Ascending aorta (tissue), 2 donors: ENCODE measurements at regions not wholly inside any gene's neighbourhood (a gene's known extent, or its start where the extent isn't known, plus 50 kb on each side); places are given as distances from the start of the nearest gene placed in this dataset.

Source experiments
- DNase-seq, 2 donors: peaks; one replicate each; pipeline ENCODE4 v3.0.0-alpha.2; 2019; ENCODE audit warnings: low spot score in 2 of 2
- H3K27ac ChIP-seq, 2 donors: fragments of 200-600 bp; sonication (generic); one replicate each; pipeline ENCODE4 v1.5.1; 2016 to 2017; ENCODE audit warnings: mild to moderate bottlenecking in 1 of 2
- H3K27me3 ChIP-seq: fragments of 200-600 bp; sonication (generic); one replicate; pipeline ENCODE4 v1.5.1; 2017
- H3K36me3 ChIP-seq, 2 donors: fragments of 200-600 bp; sonication (generic); one replicate each; pipeline ENCODE4 v1.5.1; 2016
- H3K4me1 ChIP-seq, 2 donors: fragments of 200-600 bp; sonication (generic); one replicate each; pipeline ENCODE4 v1.5.1; 2016 to 2017; ENCODE audit warnings: mild to moderate bottlenecking in 1 of 2
- H3K4me3 ChIP-seq, 2 donors: fragments of 200-600 bp; sonication (generic); one replicate each; pipeline ENCODE4 v1.5.1; 2016 to 2017; ENCODE audit warnings: mild to moderate bottlenecking in 1 of 2
- H3K9me3 ChIP-seq, 2 donors: fragments of 200-600 bp; sonication (generic); one replicate each; pipeline ENCODE4 v1.5.1; 2016
- CTCF ChIP-seq, 3 experiments: fragments of 200-600 bp in 2 of 3; fragments of 450-650 bp in 1 of 3; sonication (generic) in 2 of 3; IDR thresholded peaks; one replicate each; pipeline ENCODE4 v1.5.1; 2016 to 2019; ENCODE audit warnings: antibody characterized with exemption in 3 of 3, mild to moderate bottlenecking in 1 of 3, moderate library complexity in 1 of 3
- intact Hi-C: fragments of 100-400 bp; cut with DNase I; formaldehyde crosslinking; loops from one replicate; pipeline ENCODE4 v1.15.1; 2023

GRCh38 chr6:4670290-4670689, 105.9 kb upstream of the CDYL start:
- no peaks in the 10 kb centered on the region for H3K27me3 ChIP-seq
- intact Hi-C loops: no loop called here
- no peaks in the 10 kb centered on the region for H3K36me3 ChIP-seq
- no peak for TF ChIP-seq CTCF (IDR thresholded peaks at IDR 0.05)
- DNase-seq: peak in 1 of 2 donors; percentile 24
- no peak overlapping the region for H3K4me3 ChIP-seq
- no peak overlapping the region for H3K27ac ChIP-seq
- H3K9me3 ChIP-seq: no peaks in the 10 kb centered on the region
- peaks cover 0 to 11% of the 10 kb centered on the region in 2 donors for H3K4me1 ChIP-seq

- intact Hi-C loops: no loop called here
- peaks cover 0 to 13% of the 10 kb centered on the region in 2 donors for H3K4me1 ChIP-seq
- no peaks in the 10 kb centered on the region for H3K27me3 ChIP-seq
Measured at GRCh38 chr6:4668271-4669179, 107.7 kb upstream of the CDYL start.

GRCh38 chr6:4667591-4667990, 108.6 kb upstream of the CDYL start:
- H3K4me3 ChIP-seq: no peak overlapping the region
- H3K9me3 ChIP-seq: no peaks in the 10 kb centered on the region
- H3K27me3 ChIP-seq: no peaks in the 10 kb centered on the region
- H3K36me3 ChIP-seq: no peaks in the 10 kb centered on the region
- intact Hi-C loops: no loop called here
- H3K4me1 ChIP-seq: peaks cover 0 to 6% of the 10 kb centered on the region in 2 donors
- no peak for TF ChIP-seq CTCF (IDR thresholded peaks at IDR 0.05)
- DNase-seq: peak in 1 of 2 donors; percentile 19
- no peak overlapping the region for H3K27ac ChIP-seq

More at GRCh38 chr6:4668271-4669179, 107.7 kb upstream of the CDYL start:
- Histone ChIP-seq H3K27ac (no peak overlapping the region), H3K36me3 (no peaks in the 10 kb centered on the region), H3K4me3 (no peak overlapping the region), H3K9me3 (no peaks in the 10 kb centered on the region)
- no peak for TF ChIP-seq CTCF (IDR thresholded peaks at IDR 0.05)
- DNase-seq: peak in 1 of 2 donors; percentile 22

GRCh38 chr6:4666886-4667513, 109.2 kb upstream of the CDYL start:
- intact Hi-C loops: no loop called here

More at GRCh38 chr6:4666886-4667513, 109.2 kb upstream of the CDYL start:
- no peaks in the 10 kb centered on the region for H3K9me3 ChIP-seq
- no peak for TF ChIP-seq CTCF (IDR thresholded peaks at IDR 0.05)
- no peaks in the 10 kb centered on the region for H3K36me3 ChIP-seq
- H3K4me1 ChIP-seq: peaks cover 0 to 2% of the 10 kb centered on the region in 2 donors
- H3K4me3 ChIP-seq: no peak overlapping the region
- no peak overlapping the region for H3K27ac ChIP-seq
- no peaks in the 10 kb centered on the region for H3K27me3 ChIP-seq
- DNase-seq: no peak
